Adrenal gland (tissue), 9 donors: ENCODE measurements at regions not wholly inside any gene's neighbourhood (a gene's known extent, or its start where the extent isn't known, plus 50 kb on each side); places are given as distances from the start of the nearest gene placed in this dataset.

Experiments used
- DNase-seq, 7 donors: peaks; one replicate each; pipeline ENCODE4 v3.0.0-alpha.2; 2019 to 2020
- H3K27ac ChIP-seq, 5 donors: fragments of 200-600 bp; sonication (generic) in 4 of 5; 1 replicate in 3 of 5; 2 replicates in 2 of 5; pipeline versions ENCODE4 v1.5.1 to v1.8.0; 2016 to 2020; ENCODE audit warnings: mild to moderate bottlenecking in 1 of 5
- H3K27me3 ChIP-seq: fragments of 200-600 bp; 2 replicates; pipeline ENCODE4 v1.8.0; 2021
- H3K36me3 ChIP-seq, 2 donors: fragments of 200-600 bp; replicated peaks in 1 of 2; 1 replicate in 1 of 2; 2 replicates in 1 of 2; pipeline versions ENCODE4 v1.5.1 to v1.8.0; 2018 to 2022
- H3K4me1 ChIP-seq, 2 donors: fragments of 200-600 bp; replicated peaks in 1 of 2; 1 replicate in 1 of 2; 2 replicates in 1 of 2; pipeline versions ENCODE4 v1.5.1 to v1.8.0; 2018 to 2021
- H3K4me3 ChIP-seq, 4 donors: fragments of 200-600 bp; sonication (generic) in 3 of 4; one replicate each; pipeline ENCODE4 v1.5.1; 2016 to 2018
- H3K9me3 ChIP-seq, 3 donors: fragments of 200-600 bp; sonication (generic) in 1 of 3; replicated peaks in 1 of 3; 1 replicate in 2 of 3; 2 replicates in 1 of 3; pipeline versions ENCODE4 v1.5.1 to v1.8.0; 2016 to 2021
- POLR2A ChIP-seq, 2 donors: fragments of 450-650 bp; IDR thresholded peaks; one replicate each; pipeline ENCODE4 v1.6.1; 2017; ENCODE audit warnings: antibody characterized with exemption in 2 of 2, mild to moderate bottlenecking in 2 of 2, moderate library complexity in 1 of 2
- WGBS, 4 donors: extraction: QIAGEN DNeasy Blood & Tissue Kit in 2 of 4; methylation state at CpG; one replicate each; pipeline versions ENCODE4 v1.1.5 to v1.1.7; 2013 to 2017; 5-methylcytosine and 5-hydroxymethylcytosine counted together
- intact Hi-C, 2 donors: fragments of 100-400 bp; cut with DNase I; formaldehyde crosslinking; loops; one replicate each; pipeline versions ENCODE4 v1.14.1 to v1.15.0; 2022 to 2023
- TF ChIP-seq, protein P1 (sequence below), 6 experiments: fragments of 450-650 bp in 4 of 6; fragments of 200-600 bp in 2 of 6; sonication (generic) in 1 of 6; IDR thresholded peaks; 1 replicate in 5 of 6; 2 replicates in 1 of 6; pipeline versions ENCODE4 v1.5.1 to v1.8.0; 2016 to 2021; ENCODE audit warnings: antibody characterized with exemption in 6 of 6, mild to moderate bottlenecking in 2 of 6, moderate library complexity in 1 of 6
- donor health status: healthy with polysubstance abuse.
- donor health status: Bipolar disorder and iron deficiency.
- donor health status: DM: yes; HTN: yes; CAD: no.
- donor health status: DM: no; HTN: no; CAD: no.
- donor health status: DM: no; HTN: no; CAD: no.

DNA sequence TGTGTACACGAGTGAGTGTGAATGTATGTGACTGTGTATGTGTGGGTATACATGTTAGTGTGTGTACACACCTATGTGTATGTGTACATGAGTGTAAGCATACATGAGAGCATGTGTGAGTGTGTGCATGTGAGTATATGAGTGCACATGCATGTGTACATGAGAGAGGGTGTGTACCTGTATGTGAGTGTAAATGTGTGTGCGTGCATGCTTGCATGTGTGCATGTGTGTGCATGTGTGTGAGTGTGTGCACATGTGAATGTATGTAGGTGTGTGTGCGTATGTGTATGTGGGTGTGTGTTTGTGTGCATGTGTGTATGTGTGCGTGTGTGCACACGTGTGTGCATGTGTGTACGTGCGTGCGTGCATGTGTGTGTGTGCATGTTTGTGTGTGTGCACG lies 183.4 kb downstream of the BMP7 start:
- DNase-seq = no peak
- Histone ChIP-seq H3K4me1 (no peaks in the 10 kb centered on the region), H3K4me3 (no peak overlapping the region), H3K27ac (no peak overlapping the region), H3K27me3 (peaks cover 10% of the 10 kb centered on the region), H3K36me3 (no peaks in the 10 kb centered on the region), H3K9me3 (peaks cover 0 to 4% (median 0%) of the 10 kb centered on the region in 3 donors)
- 79 to 87% (median 84%) methylated on average over 3 to 9 of the region's 9 CpGs for WGBS, 4 donors
- intact Hi-C loops = no loop called here
- no peak for TF ChIP-seq POLR2A (IDR thresholded peaks at IDR 0.05)
- TF ChIP-seq, protein P1, sequence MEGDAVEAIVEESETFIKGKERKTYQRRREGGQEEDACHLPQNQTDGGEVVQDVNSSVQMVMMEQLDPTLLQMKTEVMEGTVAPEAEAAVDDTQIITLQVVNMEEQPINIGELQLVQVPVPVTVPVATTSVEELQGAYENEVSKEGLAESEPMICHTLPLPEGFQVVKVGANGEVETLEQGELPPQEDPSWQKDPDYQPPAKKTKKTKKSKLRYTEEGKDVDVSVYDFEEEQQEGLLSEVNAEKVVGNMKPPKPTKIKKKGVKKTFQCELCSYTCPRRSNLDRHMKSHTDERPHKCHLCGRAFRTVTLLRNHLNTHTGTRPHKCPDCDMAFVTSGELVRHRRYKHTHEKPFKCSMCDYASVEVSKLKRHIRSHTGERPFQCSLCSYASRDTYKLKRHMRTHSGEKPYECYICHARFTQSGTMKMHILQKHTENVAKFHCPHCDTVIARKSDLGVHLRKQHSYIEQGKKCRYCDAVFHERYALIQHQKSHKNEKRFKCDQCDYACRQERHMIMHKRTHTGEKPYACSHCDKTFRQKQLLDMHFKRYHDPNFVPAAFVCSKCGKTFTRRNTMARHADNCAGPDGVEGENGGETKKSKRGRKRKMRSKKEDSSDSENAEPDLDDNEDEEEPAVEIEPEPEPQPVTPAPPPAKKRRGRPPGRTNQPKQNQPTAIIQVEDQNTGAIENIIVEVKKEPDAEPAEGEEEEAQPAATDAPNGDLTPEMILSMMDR (IDR thresholded peaks at IDR 0.05) = no peak

DNA sequence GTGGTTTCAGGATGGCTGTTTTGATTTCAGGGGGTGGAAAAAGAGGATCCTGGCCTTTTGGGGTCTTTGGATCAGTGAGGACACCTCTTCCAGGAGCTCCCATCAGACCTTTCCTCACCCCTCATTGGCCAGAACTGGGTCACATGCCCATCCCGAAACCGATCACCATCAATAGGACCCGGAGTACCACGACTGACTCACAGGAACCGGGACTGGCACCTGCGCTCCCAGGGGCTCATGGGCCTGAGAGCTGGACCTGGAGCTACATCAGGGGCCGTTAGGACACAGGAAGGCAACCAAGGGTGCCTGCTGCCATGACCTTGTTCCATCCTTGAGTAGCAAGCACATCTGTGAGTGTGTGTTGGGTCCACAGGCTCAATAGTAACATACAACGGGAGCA lies 180.4 kb downstream of the BMP7 start:
- TF ChIP-seq, protein P1 (IDR thresholded peaks at IDR 0.05) = no peak
- no peak for TF ChIP-seq POLR2A (IDR thresholded peaks at IDR 0.05)
- H3K4me1 ChIP-seq = no peaks in the 10 kb centered on the region
- DNase-seq = no peak
- intact Hi-C loops = no loop called here
- no peaks in the 10 kb centered on the region for H3K36me3 ChIP-seq
- H3K4me3 ChIP-seq = no peak overlapping the region
- WGBS, 4 donors = 72 to 92% (median 81%) methylated on average over 2 to 8 of the region's 8 CpGs
- H3K27me3 ChIP-seq = peaks cover 11% of the 10 kb centered on the region
- no peaks in the 10 kb centered on the region for H3K9me3 ChIP-seq
- H3K27ac ChIP-seq = no peak overlapping the region

DNA sequence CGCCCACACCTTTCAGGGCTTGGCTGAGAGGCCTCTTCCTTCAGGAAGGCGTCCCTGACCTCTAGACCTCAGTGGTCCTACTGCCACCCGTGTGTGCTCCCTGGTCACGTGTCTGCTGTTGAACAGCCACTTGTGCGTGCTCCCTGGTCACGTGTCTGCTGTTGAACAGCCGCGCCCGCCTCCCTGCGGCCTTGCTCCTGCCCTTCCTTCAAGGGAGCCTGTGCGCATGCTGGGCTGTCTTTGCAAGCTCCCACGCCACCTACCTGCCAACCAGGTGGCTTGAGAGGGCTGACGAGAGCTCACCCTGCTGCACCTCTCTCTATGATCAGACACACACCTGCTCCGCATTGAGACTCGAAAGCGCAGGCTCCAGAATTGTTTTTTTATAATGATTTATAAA lies 179.3 kb downstream of the BMP7 start:
- Histone ChIP-seq H3K27me3 (peaks cover 11% of the 10 kb centered on the region), H3K4me3 (no peak overlapping the region), H3K9me3 (no peaks in the 10 kb centered on the region), H3K27ac (no peak overlapping the region), H3K4me1 (no peaks in the 10 kb centered on the region), H3K36me3 (no peaks in the 10 kb centered on the region)
- 47 to 65% (median 58%) methylated on average over 5 to 16 of the region's 16 CpGs for WGBS, 4 donors
- no peak for DNase-seq
- intact Hi-C loops = no loop called here
- TF ChIP-seq, protein P1 (IDR thresholded peaks at IDR 0.05) = no peak
- no peak for TF ChIP-seq POLR2A (IDR thresholded peaks at IDR 0.05)

DNA sequence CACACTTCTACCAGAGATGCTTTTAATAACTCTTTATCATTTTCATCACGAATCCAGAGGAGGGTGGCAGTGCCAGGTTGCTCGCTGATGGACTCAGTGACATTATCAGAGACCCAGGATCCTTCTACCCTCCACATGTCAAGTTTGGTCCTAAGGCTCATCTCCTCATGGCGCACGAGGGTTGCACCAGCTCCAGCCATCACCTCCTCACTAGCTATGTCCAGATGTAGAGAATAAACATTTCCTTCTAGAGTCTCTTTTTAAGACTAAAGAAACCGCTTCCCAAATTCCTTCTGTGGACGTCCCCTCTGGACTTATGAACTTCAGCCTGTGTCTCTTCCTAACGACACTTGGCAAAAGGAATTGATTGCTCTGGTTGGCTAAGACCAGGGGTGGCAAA lies 178.7 kb downstream of the BMP7 start:
- H3K9me3 ChIP-seq = no peaks in the 10 kb centered on the region
- 74 to 85% (median 81%) methylated on average over 7 of the region's 7 CpGs for WGBS, 4 donors
- H3K27me3 ChIP-seq = peaks cover 11% of the 10 kb centered on the region
- intact Hi-C loops = loop anchor here in 1 of 2 donors (2.0 kb wide), 1 partner anchor 259 kb away; no protein-coding TSS in a partner anchor
- H3K27ac ChIP-seq = no peak overlapping the region
- H3K4me1 ChIP-seq = no peaks in the 10 kb centered on the region
- DNase-seq = no peak
- no peak overlapping the region for H3K4me3 ChIP-seq
- TF ChIP-seq POLR2A (IDR thresholded peaks at IDR 0.05) = no peak
- TF ChIP-seq, protein P1 (IDR thresholded peaks at IDR 0.05) = no peak
- H3K36me3 ChIP-seq = no peaks in the 10 kb centered on the region
